ENCODE measurements at regions not wholly inside any gene's neighbourhood (a gene's known extent, or its start where the extent isn't known, plus 50 kb on each side); places are given as distances from the start of the nearest gene placed in this dataset.
A peak's percentile ranks its signal among the peaks of the same experiment; 100 is the strongest.

DNA sequence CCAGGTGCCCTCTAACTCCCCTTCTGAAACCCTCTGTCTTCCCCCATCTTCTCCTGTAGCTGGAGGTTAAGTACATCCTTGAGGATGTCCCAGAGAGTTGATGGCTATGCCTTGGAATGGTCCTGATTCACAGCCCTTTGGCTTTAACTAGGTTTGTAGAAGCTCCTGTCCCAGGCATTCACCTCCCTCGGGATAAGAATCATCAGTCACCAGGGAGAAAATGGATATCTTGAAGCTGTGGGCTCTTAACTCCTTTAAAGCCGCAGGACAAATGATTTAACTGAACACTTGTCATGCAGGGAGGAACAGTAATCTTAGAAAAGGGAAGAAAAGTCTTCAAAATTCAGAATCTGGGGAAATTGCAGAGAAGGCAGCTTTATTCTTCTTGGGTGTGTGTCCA, 139.9 kb downstream of the PSAT1 start:
- no peak for ATAC-seq
- Histone ChIP-seq H3K27me3 (no peaks in the 10 kb centered on the region), H3K9me3 (no peaks in the 10 kb centered on the region), H3K27ac (no peak overlapping the region), H3K36me3 (no peaks in the 10 kb centered on the region), H3K4me3 (no peak overlapping the region), H3K4me1 (peaks cover 0 to 12% of the 10 kb centered on the region in 2 donors)
- no peak for DNase-seq
- TF ChIP-seq, protein P1, sequence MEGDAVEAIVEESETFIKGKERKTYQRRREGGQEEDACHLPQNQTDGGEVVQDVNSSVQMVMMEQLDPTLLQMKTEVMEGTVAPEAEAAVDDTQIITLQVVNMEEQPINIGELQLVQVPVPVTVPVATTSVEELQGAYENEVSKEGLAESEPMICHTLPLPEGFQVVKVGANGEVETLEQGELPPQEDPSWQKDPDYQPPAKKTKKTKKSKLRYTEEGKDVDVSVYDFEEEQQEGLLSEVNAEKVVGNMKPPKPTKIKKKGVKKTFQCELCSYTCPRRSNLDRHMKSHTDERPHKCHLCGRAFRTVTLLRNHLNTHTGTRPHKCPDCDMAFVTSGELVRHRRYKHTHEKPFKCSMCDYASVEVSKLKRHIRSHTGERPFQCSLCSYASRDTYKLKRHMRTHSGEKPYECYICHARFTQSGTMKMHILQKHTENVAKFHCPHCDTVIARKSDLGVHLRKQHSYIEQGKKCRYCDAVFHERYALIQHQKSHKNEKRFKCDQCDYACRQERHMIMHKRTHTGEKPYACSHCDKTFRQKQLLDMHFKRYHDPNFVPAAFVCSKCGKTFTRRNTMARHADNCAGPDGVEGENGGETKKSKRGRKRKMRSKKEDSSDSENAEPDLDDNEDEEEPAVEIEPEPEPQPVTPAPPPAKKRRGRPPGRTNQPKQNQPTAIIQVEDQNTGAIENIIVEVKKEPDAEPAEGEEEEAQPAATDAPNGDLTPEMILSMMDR (IDR thresholded peaks at IDR 0.05 in 4 of 5, conservative IDR thresholded peaks at IDR 0.05 in 1 of 5) = no peak
- no peak for TF ChIP-seq POLR2A (IDR thresholded peaks at IDR 0.05)
- intact Hi-C loops (cut with DNase I; ENCODE audit: low total_unique reads) = loop anchor here (5.0 kb wide), 1 partner anchor 695 kb away; no protein-coding TSS in a partner anchor
- in situ Hi-C loops (cut with MboI; ENCODE audit: low sequenced_read_pairs in 4 of 4) = no loop called here

DNA sequence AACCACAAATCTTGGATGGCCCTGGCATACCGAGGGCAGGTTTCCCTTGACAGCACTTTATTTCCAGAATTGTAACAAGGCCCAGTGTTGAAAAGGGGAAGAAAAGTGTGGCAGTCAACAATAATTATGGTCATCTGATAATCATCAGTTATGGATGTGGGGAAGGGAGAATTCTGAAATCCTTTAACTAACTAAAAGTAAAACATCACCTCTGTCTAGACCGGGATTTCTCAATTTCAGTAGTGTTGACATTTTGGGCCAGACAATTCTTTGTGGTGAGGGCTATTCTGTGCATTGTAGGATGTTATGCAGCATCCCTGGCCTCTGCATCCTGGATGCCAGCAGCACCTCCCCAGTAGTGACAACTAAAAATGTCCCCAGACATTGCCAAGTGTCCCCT, 140.4 kb downstream of the PSAT1 start:
- in situ Hi-C loops (cut with MboI; ENCODE audit: low sequenced_read_pairs in 4 of 4) = no loop called here
- no peak for ATAC-seq
- TF ChIP-seq, protein P1 (IDR thresholded peaks at IDR 0.05 in 4 of 5, conservative IDR thresholded peaks at IDR 0.05 in 1 of 5) = no peak
- TF ChIP-seq POLR2A (IDR thresholded peaks at IDR 0.05) = no peak
- no peak for DNase-seq
- intact Hi-C loops (cut with DNase I; ENCODE audit: low total_unique reads) = loop anchor here (5.0 kb wide), 1 partner anchor 695 kb away; no protein-coding TSS in a partner anchor
- Histone ChIP-seq H3K4me1 (peaks cover 0 to 12% of the 10 kb centered on the region in 2 donors), H3K9me3 (no peaks in the 10 kb centered on the region), H3K27ac (no peak overlapping the region), H3K4me3 (no peak overlapping the region), H3K27me3 (no peaks in the 10 kb centered on the region), H3K36me3 (no peaks in the 10 kb centered on the region)

DNA sequence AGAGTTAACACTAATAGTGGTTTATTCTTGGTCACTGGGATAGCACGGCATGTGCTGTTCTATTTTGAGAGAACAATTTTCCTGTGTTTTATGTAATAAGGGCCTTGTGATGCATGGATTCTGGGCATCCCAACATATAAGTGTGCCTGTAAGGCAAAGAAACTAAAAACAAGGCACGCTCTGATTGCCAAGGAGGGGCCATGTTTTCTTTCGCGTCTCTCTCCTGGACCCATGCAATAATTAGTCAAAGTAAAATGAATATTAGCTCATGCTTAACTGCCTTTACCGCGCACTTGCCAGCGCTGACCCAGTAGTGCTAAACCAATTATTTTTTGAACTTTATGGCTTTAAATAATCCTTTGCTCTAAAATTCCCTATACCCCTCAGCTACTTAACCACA, 140.9 kb downstream of the PSAT1 start:
- DNase-seq (no peak), ATAC-seq (no peak)
- Histone ChIP-seq H3K27ac (no peak overlapping the region), H3K36me3 (no peaks in the 10 kb centered on the region), H3K9me3 (no peaks in the 10 kb centered on the region), H3K4me1 (peaks cover 0 to 12% of the 10 kb centered on the region in 2 donors), H3K27me3 (no peaks in the 10 kb centered on the region), H3K4me3 (no peak overlapping the region)
- in situ Hi-C loops (cut with MboI; ENCODE audit: low sequenced_read_pairs in 4 of 4) = no loop called here
- intact Hi-C loops (cut with DNase I; ENCODE audit: low total_unique reads) = loop anchor here (5.0 kb wide), 1 partner anchor 694 kb away; no protein-coding TSS in a partner anchor
- TF ChIP-seq, protein P1 (IDR thresholded peaks at IDR 0.05 in 4 of 5, conservative IDR thresholded peaks at IDR 0.05 in 1 of 5) = no peak
- no peak for TF ChIP-seq POLR2A (IDR thresholded peaks at IDR 0.05)

DNA sequence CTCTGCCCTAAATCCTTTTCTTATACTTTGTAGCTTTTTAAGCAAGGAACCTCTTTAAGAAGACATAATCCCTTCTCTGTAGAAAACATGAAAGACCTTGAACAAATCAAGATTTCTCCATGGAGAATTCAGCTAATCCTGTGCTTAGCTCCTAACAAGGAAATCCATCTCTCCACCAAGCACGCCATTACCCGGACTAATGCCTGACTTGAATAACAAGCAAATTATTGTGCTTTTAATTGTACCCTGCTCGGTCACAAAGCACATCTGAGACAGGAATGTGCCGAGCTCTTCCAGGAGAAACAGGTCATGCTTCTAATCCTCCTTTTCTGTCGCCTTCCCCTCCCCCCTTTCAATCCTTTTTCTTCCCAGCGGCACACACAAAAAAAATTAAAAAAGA, 141.3 kb downstream of the PSAT1 start:
- in situ Hi-C loops (cut with MboI; ENCODE audit: low sequenced_read_pairs in 4 of 4) = no loop called here
- no peak for TF ChIP-seq POLR2A (IDR thresholded peaks at IDR 0.05)
- TF ChIP-seq, protein P1 (IDR thresholded peaks at IDR 0.05 in 4 of 5, conservative IDR thresholded peaks at IDR 0.05 in 1 of 5) = no peak
- Histone ChIP-seq H3K27ac (no peak overlapping the region), H3K27me3 (no peaks in the 10 kb centered on the region), H3K36me3 (no peaks in the 10 kb centered on the region), H3K4me3 (no peak overlapping the region), H3K4me1 (peaks cover 0 to 12% of the 10 kb centered on the region in 2 donors), H3K9me3 (no peaks in the 10 kb centered on the region)
- DNase-seq = no peak
- no peak for ATAC-seq
- intact Hi-C loops (cut with DNase I; ENCODE audit: low total_unique reads) = loop anchor here (5.0 kb wide), 1 partner anchor 694 kb away; no protein-coding TSS in a partner anchor

DNA sequence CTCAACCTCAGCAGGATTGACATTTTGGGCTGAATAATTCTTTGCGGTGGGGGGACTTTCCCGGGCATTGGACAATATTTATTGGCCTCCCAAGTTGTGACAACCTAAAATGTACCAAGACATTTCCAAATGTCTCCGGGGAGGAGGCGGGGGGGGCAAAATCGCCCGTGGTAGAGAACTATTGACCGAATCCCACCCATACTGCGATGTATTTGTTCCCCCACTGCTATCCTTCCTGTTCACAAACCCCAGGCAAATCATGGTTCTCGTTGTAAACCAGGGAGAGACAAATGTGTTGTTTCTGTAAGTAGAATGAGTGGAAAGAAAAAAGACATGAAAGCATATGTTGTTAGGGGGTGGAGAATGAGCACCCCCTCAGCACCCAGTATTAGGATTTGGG, 141.9 kb downstream of the PSAT1 start:
- Histone ChIP-seq H3K4me1 (peaks cover 0 to 12% of the 10 kb centered on the region in 2 donors), H3K4me3 (peak overlapping the region in 1 of 4 donors; percentile 24), H3K36me3 (no peaks in the 10 kb centered on the region), H3K27ac (no peak overlapping the region), H3K9me3 (no peaks in the 10 kb centered on the region), H3K27me3 (no peaks in the 10 kb centered on the region)
- in situ Hi-C loops (cut with MboI; ENCODE audit: low sequenced_read_pairs in 4 of 4) (no loop called here), intact Hi-C loops (cut with DNase I; ENCODE audit: low total_unique reads) (loop anchor here (5.0 kb wide), 1 partner anchor 694 kb away; no protein-coding TSS in a partner anchor)
- no peak for TF ChIP-seq POLR2A (IDR thresholded peaks at IDR 0.05)
- TF ChIP-seq, protein P1 (IDR thresholded peaks at IDR 0.05 in 4 of 5, conservative IDR thresholded peaks at IDR 0.05 in 1 of 5) = no peak
- ATAC-seq = no peak
- no peak for DNase-seq

All from gastrocnemius medialis (tissue), 4 donors.